HG03575 (cell line): ENCODE measurements at regions not wholly inside any gene's neighbourhood (a gene's known extent, or its start where the extent isn't known, plus 50 kb on each side); places are given as distances from the start of the nearest gene placed in this dataset.

ENCODE experiments used
- ATAC-seq: cut with Tn5 transposase; IDR thresholded peaks from one replicate; pipeline ENCODE4 v1.9.1; 2021; ENCODE audit not compliant: unreplicated experiment, insufficient number of reproducible peaks, low FRiP score; ENCODE audit errors: extremely low read depth

DNA sequence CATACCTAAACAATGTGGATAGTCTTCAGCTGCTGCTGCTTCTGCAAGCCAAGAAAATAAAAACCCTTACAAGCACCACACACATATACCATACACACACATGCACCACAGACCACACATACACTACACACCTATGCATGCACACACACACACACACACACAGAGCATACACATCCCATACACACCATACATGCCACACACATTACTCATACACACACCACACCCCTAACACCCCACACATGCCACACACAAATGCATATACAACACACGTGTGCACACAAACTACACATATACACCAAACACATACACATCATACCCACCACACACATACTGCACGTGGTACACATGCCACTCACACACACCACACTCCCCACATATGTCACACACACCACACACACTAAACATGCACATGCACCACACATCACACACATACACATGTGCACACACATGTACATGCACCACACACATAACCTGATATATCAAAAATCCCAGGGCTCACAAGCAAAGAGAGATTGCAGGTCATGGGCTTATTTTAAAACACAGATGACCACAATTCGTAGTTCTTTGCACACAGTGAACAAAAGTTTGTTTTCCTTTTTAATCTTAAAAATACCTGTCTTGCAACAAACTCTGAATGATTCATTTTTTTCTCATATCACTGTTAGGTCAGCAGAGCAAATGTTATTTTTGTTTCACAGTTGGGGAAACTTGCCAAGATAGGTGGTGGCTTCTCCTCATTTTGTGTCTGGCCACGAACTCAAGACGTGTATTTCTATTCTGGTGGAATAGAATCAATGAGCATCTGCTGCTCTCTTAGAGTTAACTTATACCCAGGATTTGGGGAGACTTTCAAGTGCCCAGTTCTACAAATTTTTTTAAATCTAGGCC is 456.6 kb downstream of the FGF9 start:
- no peak for ATAC-seq

GRCh38 chr13:22128441-22129408 is 457.9 kb downstream of the FGF9 start:
- ATAC-seq: no peak

DNA sequence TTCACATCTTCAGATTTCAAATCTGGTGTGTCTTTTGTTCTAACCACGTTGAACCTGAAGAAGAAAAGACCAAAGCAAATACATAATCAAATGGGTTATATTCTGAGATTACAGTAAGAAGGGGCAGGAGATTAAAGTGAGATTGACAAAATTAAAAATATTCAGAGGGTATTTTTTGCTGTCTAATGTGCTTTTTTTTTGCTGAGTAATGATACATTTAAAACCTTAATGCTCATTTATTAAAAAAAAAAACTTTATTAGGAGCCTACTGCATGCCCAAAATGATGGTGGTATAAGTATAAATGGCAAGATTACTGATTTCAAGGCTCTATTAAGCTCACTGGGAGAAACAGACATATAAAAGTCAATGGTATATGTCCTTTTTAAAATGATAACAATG is 459.4 kb downstream of the FGF9 start:
- ATAC-seq: no peak

GRCh38 chr13:22134261-22134660 is 463.4 kb downstream of the FGF9 start:
- no peak for ATAC-seq

DNA sequence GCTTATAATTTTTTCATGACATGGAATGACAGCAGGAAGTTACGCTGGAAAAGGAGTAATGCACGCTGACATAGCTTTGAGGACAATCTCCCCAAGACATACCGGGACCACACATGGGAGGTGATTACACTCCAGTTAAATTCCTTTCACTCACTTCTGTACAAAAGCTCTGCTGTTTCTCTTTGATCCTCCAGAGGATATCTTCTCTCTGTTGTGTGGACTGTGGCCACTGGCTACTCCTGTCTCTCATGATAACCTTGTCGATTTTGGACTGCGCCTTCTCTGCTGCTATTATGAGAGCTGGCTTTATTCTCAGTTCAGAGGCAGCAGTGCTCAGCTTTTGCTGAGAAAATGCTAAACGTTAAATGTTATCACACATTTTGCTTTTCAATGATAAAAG is 464.6 kb downstream of the FGF9 start:
- ATAC-seq: no peak

- ATAC-seq: no peak
Observed at GRCh38 chr13:22137361-22138050, 466.6 kb downstream of the FGF9 start.

DNA sequence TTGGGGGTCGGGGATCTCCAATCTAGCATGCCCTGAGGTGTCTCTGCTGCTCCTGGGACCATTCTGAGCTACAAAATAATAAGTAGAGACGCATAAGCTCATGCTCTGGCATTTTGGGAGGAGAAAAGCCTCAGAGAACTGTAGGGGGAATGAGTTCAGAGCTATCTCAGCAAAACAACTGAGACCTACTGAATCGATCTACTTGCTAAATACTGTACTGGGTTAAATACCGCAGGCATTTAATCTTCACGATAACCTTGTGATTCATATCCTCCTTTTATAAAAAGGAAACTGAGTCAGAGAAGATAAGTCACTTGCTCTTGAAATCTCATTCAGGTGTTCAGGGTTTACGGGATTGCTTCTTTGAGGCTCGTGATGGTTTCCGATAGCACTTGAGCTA is 468.1 kb downstream of the FGF9 start:
- ATAC-seq: no peak

GRCh38 chr13:22141716-22142115 is 470.8 kb downstream of the FGF9 start:
- ATAC-seq: no peak

- ATAC-seq: no peak
Observed at GRCh38 chr13:22143671-22144070, 472.8 kb downstream of the FGF9 start.

GRCh38 chr13:22144806-22145205 is 473.9 kb downstream of the FGF9 start:
- no peak for ATAC-seq

GRCh38 chr13:22148187-22148586 is 477.3 kb downstream of the FGF9 start:
- ATAC-seq: no peak

- ATAC-seq: no peak
Observed at GRCh38 chr13:22152751-22153150, 481.9 kb downstream of the FGF9 start.

GRCh38 chr13:22154041-22154440 is 483.2 kb downstream of the FGF9 start:
- ATAC-seq: no peak

GRCh38 chr13:22161871-22162270 is 491.0 kb downstream of the FGF9 start:
- peak; percentile 56 for ATAC-seq

- ATAC-seq: no peak
Observed at GRCh38 chr13:22162889-22163288, 492.0 kb downstream of the FGF9 start.

- no peak for ATAC-seq
Observed at GRCh38 chr13:22168437-22169190, 497.7 kb downstream of the FGF9 start.

GRCh38 chr13:22169473-22169872 is 498.6 kb downstream of the FGF9 start:
- no peak for ATAC-seq

GRCh38 chr13:22173610-22174009 is 502.7 kb downstream of the FGF9 start:
- no peak for ATAC-seq

DNA sequence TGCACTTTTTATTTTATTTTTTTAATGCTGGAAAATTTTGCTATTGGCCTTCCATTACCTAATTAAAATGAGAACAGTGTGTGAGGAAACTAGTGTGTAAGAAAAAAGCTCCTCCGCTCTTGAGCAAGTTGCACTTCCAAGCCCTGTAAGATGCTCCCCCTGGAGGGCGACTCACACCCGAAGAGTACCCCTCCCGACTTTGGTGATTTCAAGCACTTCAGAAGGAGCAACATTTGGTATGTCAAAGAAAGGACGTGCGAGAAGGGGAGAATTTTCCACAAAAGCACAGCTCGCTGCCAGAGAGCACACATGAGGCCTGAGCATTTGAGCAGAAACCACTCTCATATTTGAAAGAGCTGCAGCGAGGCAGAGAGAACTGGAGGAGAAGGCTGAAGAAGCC is 504.4 kb downstream of the FGF9 start:
- ATAC-seq: no peak
